HepG2 (cell line): ENCODE measurements at regions not wholly inside any gene's neighbourhood (a gene's known extent, or its start where the extent isn't known, plus 50 kb on each side); places are given as distances from the start of the nearest gene placed in this dataset.

Experiments used
- ATAC-seq: fragments of 200-7000 bp; cut with Tn5 transposase; 3 replicates; pipeline ENCODE4 v1.9.1; 2020; ENCODE audit warnings: mild to moderate bottlenecking, moderate library complexity
- BruUV-seq: library from RNA; stranded (reverse); fragments of 400-500 nt; replicated peaks from 2 replicates; lab custom pipeline; 2021; lab: Mats Ljungman, UMichigan
- CTCF ChIA-PET: fragments of 300-600 bp; formaldehyde crosslinking; extraction: SDS; loops from one replicate; lab custom pipeline; 2021; ENCODE audit warnings: low total read pairs, inconsistent platforms, low intra/inter-chr PET ratio; lab: Yijun Ruan, JAX
- POLR2A ChIA-PET: fragments of 350-600 bp; sonication (Branson Sonifier 250); formaldehyde crosslinking; loops from one replicate; lab custom pipeline; 2020; ENCODE audit warnings: antibody characterized with exemption, inconsistent platforms; lab: Yijun Ruan, JAX
- DNase-seq: peaks from one replicate; pipeline ENCODE4 v3.0.0-alpha.2; 2015; ENCODE audit warnings: low spot score
- FAIRE-seq: peaks from 3 replicates; lab custom pipeline; 2011; peaks lifted over from hg19 to GRCh38; lab: Jason Lieb, UNC
- H2AFZ ChIP-seq: one replicate; pipeline ENCODE4 v1.6.1; 2011; ENCODE audit warnings: low read length, inconsistent platforms
- H3K27ac ChIP-seq: fragments of 300-600 bp; 3 replicates; pipeline ENCODE4 v1.8.0; 2011; ENCODE audit warnings: mixed run types, mild to moderate bottlenecking, mixed read lengths, low read length, inconsistent platforms; ENCODE audit not compliant: insufficient read depth; ENCODE audit errors: extremely low read length
- H3K27me3 ChIP-seq, 2 experiments: fragments of 200-600 bp in 1 of 2; 2 replicates in 1 of 2; 3 replicates in 1 of 2; pipeline versions ENCODE4 v1.6.0 to v1.8.0; 2011; ENCODE audit warnings: low read length in 2 of 2, mild to moderate bottlenecking in 2 of 2, moderate library complexity in 2 of 2, inconsistent platforms in 1 of 2; ENCODE audit not compliant: insufficient read depth in 2 of 2, control insufficient read depth in 1 of 2
- H3K36me3 ChIP-seq, 2 experiments: fragments of 200-600 bp in 1 of 2; replicated peaks in 1 of 2; 2 replicates in 1 of 2; 3 replicates in 1 of 2; pipeline versions ENCODE4 v1.5.1 to v1.8.0; 2011; ENCODE audit warnings: low read length in 2 of 2, inconsistent platforms in 1 of 2; ENCODE audit not compliant: insufficient read depth in 2 of 2, control insufficient read depth in 1 of 2
- H3K4me1 ChIP-seq: 2 replicates; pipeline ENCODE4 v1.5.1; 2012; ENCODE audit warnings: low read length, inconsistent platforms; ENCODE audit not compliant: insufficient read depth
- H3K4me2 ChIP-seq: 2 replicates; pipeline ENCODE4 v1.6.0; 2011; ENCODE audit warnings: low read depth, low read length, inconsistent platforms
- H3K4me3 ChIP-seq, 3 experiments: fragments of 200-600 bp in 1 of 3; sonication (generic), shearing (Covaris generic) in 1 of 3; replicated peaks in 1 of 3; 2 replicates each; pipeline ENCODE4 v1.5.1; 2011 to 2016; ENCODE audit warnings: low read length in 3 of 3, inconsistent platforms in 2 of 3, low read depth in 2 of 3, mild to moderate bottlenecking in 2 of 3, control low read depth in 1 of 3, mixed read lengths in 1 of 3; ENCODE audit not compliant: insufficient read depth in 1 of 3
- H3K79me2 ChIP-seq: one replicate; pipeline ENCODE4 v1.6.1; 2011; ENCODE audit warnings: low read length, inconsistent platforms; ENCODE audit not compliant: insufficient read depth
- H3K9ac ChIP-seq: 2 replicates; pipeline ENCODE4 v1.6.0; 2011; ENCODE audit warnings: mild to moderate bottlenecking, low read depth, low read length, inconsistent platforms; ENCODE audit not compliant: insufficient read depth
- H3K9me3 ChIP-seq: 2 replicates; pipeline ENCODE4 v1.5.1; 2012; ENCODE audit warnings: mild to moderate bottlenecking, low read length
- H4K20me1 ChIP-seq: 2 replicates; pipeline ENCODE4 v1.6.0; 2011; ENCODE audit warnings: inconsistent platforms, mild to moderate bottlenecking, low read length, moderate library complexity; ENCODE audit not compliant: insufficient read depth
- GABPB1 ChIP-seq: IDR thresholded peaks from 2 replicates; pipeline ENCODE4 v1.6.1; 2016; ENCODE audit warnings: mild to moderate bottlenecking, missing genetic modification reagents, moderate library complexity, missing compliant biosample characterization
- NCOA1 ChIP-seq: sonication (generic); formaldehyde crosslinking; IDR thresholded peaks from 2 replicates; pipeline ENCODE4 v1.9.0; 2021; ENCODE audit warnings: missing genetic modification reagents
- ZC3H13 ChIP-seq: sonication (generic); formaldehyde crosslinking; IDR thresholded peaks from 2 replicates; pipeline ENCODE4 v1.8.1; 2023; ENCODE audit warnings: mild to moderate bottlenecking, missing genetic modification reagents, moderate library complexity
- ZNF274 ChIP-seq: sonication (generic); formaldehyde crosslinking; IDR thresholded peaks from 2 replicates; pipeline ENCODE4 v1.5.1; 2020; ENCODE audit warnings: mild to moderate bottlenecking, missing genetic modification reagents
- WGBS: methylation state at CpG from one replicate; pipeline ENCODE4 v1.1.6; 2017; ENCODE audit warnings: low lambda C conversion rate; 5-methylcytosine and 5-hydroxymethylcytosine counted together
- in situ Hi-C: cut with HindIII; loops from 2 replicates; pipeline ENCODE4 v1.10.0; 2017; ENCODE audit warnings: low pct_unique_long_range_greater_than_20kb; ENCODE audit not compliant: extremely low pct_ligation_motif_present
- intact Hi-C: fragments of 100-400 bp; cut with micrococcal nuclease; formaldehyde crosslinking; loops from one replicate; pipeline ENCODE4 v1.10.0; 2022; ENCODE audit not compliant: unreplicated experiment
- TF ChIP-seq, protein P1 (sequence below): sonication (generic); formaldehyde crosslinking; conservative IDR thresholded peaks from 2 replicates; pipeline ENCODE4 v1.8.0; 2022; ENCODE audit warnings: missing genetic modification reagents
- TF ChIP-seq, protein P2 (sequence below): sonication (generic); formaldehyde crosslinking; IDR thresholded peaks from 2 replicates; pipeline ENCODE4 v1.9.0; 2022; ENCODE audit warnings: missing genetic modification reagents, mild to moderate bottlenecking, borderline replicate concordance

- no peak for ATAC-seq
- BruUV-seq: no TSS peak
- Histone ChIP-seq H3K79me2 (no peaks in the 10 kb centered on the region), H3K36me3 (no peaks in the 10 kb centered on the region), H3K4me1 (no peaks in the 10 kb centered on the region), H3K27ac (no peak overlapping the region), H3K4me3 (no peak overlapping the region), H3K4me2 (no peak overlapping the region), H3K9me3 (peaks cover 77% of the 10 kb centered on the region), H4K20me1 (no peaks in the 10 kb centered on the region), H3K27me3 (no peaks in the 10 kb centered on the region), H2AFZ (no peak overlapping the region), H3K9ac (no peak overlapping the region)
- 11% methylated on average over 3 of the region's 3 CpGs for WGBS
- intact Hi-C loops: no loop called here
- in situ Hi-C loops: no loop called here
- ChIA-PET CTCF (no interaction called here), POLR2A (no interaction called here)
- no peak for FAIRE-seq
- no peak for DNase-seq
- TF ChIP-seq NCOA1 (CRISPR knock-in tag) (no peak), ZNF274 (CRISPR knock-in tag) (no peak), GABPB1 (CRISPR knock-in tag) (no peak), ZC3H13 (no peak)
- TF ChIP-seq, protein P1, sequence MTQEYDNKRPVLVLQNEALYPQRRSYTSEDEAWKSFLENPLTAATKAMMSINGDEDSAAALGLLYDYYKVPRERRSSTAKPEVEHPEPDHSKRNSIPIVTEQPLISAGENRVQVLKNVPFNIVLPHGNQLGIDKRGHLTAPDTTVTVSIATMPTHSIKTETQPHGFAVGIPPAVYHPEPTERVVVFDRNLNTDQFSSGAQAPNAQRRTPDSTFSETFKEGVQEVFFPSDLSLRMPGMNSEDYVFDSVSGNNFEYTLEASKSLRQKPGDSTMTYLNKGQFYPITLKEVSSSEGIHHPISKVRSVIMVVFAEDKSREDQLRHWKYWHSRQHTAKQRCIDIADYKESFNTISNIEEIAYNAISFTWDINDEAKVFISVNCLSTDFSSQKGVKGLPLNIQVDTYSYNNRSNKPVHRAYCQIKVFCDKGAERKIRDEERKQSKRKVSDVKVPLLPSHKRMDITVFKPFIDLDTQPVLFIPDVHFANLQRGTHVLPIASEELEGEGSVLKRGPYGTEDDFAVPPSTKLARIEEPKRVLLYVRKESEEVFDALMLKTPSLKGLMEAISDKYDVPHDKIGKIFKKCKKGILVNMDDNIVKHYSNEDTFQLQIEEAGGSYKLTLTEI (CRISPR knock-in tag): no peak
- TF ChIP-seq, protein P2, sequence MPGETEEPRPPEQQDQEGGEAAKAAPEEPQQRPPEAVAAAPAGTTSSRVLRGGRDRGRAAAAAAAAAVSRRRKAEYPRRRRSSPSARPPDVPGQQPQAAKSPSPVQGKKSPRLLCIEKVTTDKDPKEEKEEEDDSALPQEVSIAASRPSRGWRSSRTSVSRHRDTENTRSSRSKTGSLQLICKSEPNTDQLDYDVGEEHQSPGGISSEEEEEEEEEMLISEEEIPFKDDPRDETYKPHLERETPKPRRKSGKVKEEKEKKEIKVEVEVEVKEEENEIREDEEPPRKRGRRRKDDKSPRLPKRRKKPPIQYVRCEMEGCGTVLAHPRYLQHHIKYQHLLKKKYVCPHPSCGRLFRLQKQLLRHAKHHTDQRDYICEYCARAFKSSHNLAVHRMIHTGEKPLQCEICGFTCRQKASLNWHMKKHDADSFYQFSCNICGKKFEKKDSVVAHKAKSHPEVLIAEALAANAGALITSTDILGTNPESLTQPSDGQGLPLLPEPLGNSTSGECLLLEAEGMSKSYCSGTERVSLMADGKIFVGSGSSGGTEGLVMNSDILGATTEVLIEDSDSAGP (CRISPR knock-in tag): no peak
Observed at GRCh38 chr19:28532765-28533341, 680.1 kb downstream of the UQCRFS1 start.
